HG02588 (cell line): ENCODE measurements at regions not wholly inside any gene's neighbourhood (a gene's known extent, or its start where the extent isn't known, plus 50 kb on each side); places are given as distances from the start of the nearest gene placed in this dataset.

Source experiments
- ATAC-seq: cut with Tn5 transposase; IDR thresholded peaks from one replicate; pipeline ENCODE4 v1.9.1; 2021; ENCODE audit warnings: mild to moderate bottlenecking, moderate library complexity; ENCODE audit not compliant: unreplicated experiment

DNA sequence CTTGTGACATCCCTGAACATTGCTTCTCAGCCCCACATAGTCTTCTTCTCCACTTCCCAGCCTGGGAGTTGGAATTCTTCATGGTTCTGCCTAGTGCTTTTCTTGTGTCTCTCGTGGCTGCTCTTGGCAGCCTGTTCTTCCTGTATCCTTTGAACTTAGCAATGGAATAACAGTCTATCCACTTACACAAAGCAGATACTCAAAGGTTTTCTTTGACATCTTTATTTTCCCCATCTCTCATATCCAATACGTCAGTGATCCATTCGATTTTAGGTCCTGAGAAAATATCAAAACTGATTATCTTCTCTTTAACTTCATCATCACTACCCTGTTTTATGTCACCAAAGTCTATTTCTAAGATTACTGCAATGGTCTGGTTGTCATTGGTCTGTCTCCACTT is 1091.2 kb upstream of the PIK3C3 start:
- ATAC-seq = no peak

GRCh38 chr18:40860189-40860588 is 1094.8 kb upstream of the PIK3C3 start:
- no peak for ATAC-seq

DNA sequence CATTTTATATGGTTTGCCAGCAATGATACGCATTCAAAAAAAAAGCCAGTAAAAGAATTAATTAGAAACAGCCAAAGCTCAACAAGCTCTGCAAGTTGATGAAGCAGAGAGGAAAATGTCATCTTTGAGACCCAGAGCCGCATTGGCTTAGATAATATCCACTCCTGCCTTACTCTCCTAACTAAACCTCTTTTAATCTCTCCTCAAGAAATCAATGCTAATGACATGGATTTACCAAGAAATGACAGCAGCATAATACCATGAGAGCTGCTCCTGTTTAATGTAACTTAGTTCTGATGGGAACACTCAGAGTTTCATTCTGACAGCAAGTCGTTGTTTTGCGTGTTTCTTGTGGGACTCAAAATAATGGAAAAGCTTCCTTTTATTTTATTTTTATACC is 1099.4 kb upstream of the PIK3C3 start:
- no peak for ATAC-seq

- ATAC-seq = no peak
Observed at GRCh38 chr18:40852406-40852805, 1102.6 kb upstream of the PIK3C3 start.

DNA sequence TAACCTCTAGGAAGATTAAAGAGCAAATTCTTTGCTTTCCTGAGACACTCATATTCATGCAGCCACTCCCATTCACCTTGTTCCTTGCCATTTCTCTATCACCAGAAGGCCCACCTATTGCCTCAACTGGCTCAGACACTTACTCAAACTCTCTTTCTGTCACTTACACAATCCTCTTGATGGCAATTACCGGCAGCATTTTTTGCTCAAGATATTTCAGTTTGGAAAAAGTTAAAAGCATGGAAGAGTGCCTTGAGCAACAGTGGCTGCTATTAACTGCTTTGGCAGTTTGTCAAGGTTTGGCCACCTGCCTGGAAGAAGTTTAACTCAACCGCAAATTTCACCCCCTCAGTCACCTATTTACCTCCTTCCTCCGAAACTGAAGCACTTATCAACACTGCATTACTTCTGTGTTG is 1104.0 kb upstream of the PIK3C3 start:
- no peak for ATAC-seq

DNA sequence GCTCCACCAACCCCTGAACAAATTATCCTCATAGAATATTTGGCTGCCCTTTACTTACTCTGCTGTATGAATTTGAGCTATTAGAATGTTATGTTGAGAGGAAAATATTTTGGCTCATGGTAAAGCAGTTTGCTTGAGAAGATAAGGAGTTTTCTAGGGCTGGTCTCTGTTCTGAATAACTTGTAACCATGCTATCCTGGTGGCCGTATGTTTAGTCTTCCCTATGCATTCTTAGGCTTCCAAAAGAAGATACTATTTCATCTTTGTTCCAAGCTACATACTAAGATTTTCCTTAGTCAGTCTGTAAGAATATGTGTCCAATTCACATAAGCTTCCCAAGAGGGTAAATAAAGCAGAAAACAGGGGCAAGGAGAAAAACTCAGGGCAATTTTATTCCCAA is 1105.1 kb upstream of the PIK3C3 start:
- no peak for ATAC-seq

DNA sequence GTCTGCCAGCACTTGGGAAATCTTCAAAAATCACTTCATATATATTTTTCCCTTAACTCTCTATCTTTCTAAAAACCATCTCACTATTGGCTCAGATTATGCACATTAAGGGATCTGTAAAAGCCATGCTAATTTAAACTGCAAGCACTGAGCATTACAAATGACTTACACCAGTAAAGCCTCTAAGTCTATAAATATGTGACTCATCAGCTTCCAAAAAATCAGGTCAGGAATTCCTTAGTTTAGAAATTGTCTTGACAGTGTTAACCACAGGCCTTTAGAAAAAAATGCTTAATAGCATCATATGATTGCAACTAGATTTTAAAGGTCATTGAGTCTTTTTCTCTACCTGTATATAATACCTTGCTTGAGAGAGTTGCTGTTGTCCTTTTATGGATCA is 1113.6 kb upstream of the PIK3C3 start:
- ATAC-seq = no peak

DNA sequence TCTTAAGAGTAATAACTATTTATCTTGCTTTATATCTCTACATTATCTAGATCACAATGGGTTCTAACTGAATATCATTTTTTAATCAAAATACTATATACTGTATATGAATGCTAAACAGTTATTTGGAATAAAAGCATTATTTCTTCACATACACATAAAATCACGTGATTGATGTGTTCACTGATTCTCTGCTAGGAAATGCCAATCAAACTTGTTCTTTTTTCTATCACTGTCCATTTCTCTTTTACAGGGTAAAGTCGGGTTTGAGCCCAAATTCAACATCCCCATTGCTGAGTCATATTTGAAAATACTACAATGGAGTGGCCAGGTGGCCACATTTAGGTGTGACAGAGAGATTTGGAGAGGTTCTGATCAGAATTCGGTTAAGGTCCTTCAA is 1114.0 kb upstream of the PIK3C3 start:
- no peak for ATAC-seq

- ATAC-seq = no peak
Observed at GRCh38 chr18:40832362-40832761, 1122.7 kb upstream of the PIK3C3 start.

DNA sequence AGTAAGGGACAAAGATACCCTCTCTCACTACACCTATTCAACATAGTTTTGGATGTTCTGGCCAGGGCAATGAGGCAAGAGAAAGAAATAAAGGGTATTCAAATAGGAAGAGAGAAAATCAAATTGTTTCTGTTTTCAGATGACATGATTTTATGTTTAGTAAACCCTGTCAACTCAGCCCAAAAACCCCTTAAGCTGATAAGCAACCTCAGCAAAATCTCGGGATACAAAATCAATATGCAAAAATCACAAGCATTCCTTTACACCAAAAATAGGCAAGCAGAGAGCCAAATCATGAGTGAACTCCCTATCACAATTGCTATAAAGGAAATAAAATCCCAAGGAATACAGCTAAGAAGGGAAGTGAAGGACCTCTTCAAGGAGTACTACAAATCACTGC is 1130.7 kb upstream of the PIK3C3 start:
- ATAC-seq = no peak

GRCh38 chr18:40821596-40822243 is 1133.3 kb upstream of the PIK3C3 start:
- no peak for ATAC-seq

- ATAC-seq = no peak
Observed at GRCh38 chr18:40812981-40813515, 1142.0 kb upstream of the PIK3C3 start.

- ATAC-seq = no peak
Observed at GRCh38 chr18:40810372-40810771, 1144.7 kb upstream of the PIK3C3 start.

GRCh38 chr18:40789286-40789685 is 1165.7 kb upstream of the PIK3C3 start:
- ATAC-seq = no peak

DNA sequence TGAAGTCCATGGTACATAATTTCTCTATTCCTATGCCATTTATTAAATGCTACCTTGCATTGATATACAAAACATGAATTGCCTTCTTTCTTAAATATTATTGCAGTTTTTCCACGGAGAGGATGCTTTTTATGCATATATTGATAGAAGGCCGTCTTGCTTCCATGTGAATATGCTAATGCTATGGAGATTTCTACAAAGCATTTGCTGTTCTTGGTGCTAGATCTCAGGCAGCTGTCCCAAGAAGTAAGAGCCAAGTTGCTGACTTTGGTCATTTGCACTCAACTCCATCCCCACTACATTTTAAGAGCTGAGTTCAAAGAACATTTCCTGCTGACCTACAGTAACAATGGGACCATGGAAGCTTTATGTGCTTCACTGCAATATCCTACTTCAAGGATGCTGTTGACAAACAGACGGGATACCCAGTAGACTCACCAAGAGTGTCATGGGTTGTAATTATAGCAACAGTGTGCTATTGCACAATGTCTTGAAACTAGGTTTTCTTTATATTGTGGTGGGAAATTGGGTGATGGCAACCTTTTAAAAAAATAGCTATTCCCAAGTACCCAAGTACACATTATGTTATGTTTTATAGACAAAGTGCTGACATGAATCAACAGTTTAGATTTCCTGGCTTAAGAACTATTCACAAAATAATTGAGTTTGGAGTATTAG is 1172.4 kb upstream of the PIK3C3 start:
- no peak for ATAC-seq

DNA sequence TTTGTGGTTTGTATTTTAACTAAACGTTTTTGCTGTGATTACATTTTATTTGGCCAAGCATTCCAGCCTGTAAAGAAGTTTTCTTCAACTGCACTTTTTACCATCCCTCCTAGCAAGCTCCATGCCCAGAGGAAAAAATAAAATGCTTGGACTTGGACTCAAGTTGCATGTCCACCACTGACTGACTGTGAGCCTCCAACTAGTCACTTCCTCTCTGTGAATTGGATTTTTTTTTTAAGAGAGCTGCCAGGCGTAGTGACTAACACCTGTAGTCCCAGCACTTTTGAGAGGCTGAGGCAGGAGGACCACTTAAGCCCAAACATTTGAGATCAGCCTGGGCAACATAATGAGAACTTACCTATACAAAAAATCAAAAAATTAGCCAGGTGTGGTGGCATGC is 1185.2 kb upstream of the PIK3C3 start:
- no peak for ATAC-seq

- ATAC-seq = no peak
Observed at GRCh38 chr18:40760251-40760650, 1194.8 kb upstream of the PIK3C3 start.

GRCh38 chr18:40754477-40754876 is 1200.6 kb upstream of the PIK3C3 start:
- no peak for ATAC-seq

GRCh38 chr18:40752316-40752715 is 1202.7 kb upstream of the PIK3C3 start:
- no peak for ATAC-seq

DNA sequence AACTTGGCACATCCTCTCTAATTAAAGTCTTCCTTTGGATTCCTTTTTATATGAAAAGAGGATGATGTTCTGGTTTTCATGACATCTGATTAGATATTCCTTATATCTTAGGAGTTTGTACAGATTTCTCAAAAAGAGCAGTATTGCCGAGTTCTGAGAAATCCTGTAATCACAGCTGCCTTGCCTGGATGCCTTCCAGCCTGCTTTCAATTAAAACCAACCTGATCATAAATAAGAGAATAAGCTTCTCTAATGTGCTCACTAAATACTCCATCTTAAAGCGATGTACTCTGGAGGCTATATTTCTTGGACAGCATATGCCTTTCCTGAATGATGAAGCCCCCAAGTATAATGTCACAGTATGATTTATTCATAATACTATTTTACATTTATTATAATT is 1203.8 kb upstream of the PIK3C3 start:
- ATAC-seq = no peak

- no peak for ATAC-seq
Observed at GRCh38 chr18:40739029-40739428, 1216.0 kb upstream of the PIK3C3 start.

DNA sequence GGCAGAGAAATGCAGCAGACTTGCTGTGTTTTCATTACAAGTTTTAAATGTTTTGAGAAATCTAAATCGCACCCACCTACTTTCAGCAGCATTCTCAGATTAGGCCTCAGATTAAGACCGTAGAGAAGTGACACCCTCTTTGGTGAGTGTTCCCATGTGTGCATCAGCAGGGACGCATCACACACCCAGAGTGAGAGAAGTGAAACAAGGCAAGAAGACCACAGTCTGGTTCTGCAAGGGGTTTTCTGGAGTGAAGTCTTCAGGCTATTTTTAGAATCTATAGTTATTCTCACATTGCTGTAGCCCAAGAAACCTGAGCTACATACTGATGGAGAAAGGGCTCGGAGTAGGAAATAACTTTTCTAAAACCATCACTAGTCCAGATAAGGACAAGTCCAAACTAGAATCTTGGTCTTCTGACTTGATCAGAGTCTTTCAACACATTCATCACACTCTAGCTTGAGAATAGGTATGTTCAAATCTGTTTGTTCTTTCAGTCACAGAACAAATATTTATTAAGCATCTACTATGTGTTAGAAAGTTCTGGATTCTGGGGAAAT is 1216.6 kb upstream of the PIK3C3 start:
- ATAC-seq = peak; percentile 76
